ENCODE measurements at regions not wholly inside any gene's neighbourhood (a gene's known extent, or its start where the extent isn't known, plus 50 kb on each side); places are given as distances from the start of the nearest gene placed in this dataset.

- TF ChIP-seq NR2F2 (IDR thresholded peaks at IDR 0.05; ENCODE audit: borderline replicate concordance, low read depth) (no peak), FUBP1 (CRISPR knock-in tag; IDR thresholded peaks at IDR 0.05; ENCODE audit: borderline replicate concordance) (no peak), MNT (IDR thresholded peaks at IDR 0.05) (no peak), CC2D1A (CRISPR knock-in tag; IDR thresholded peaks at IDR 0.05) (no peak)
Measured at GRCh38 chr1:14106126-14106525, 406.1 kb downstream of the PRDM2 start (continued).

GRCh38 chr1:14106679-14107313 is 406.8 kb downstream of the PRDM2 start:
- Histone ChIP-seq H3K27me3 (ENCODE audit: control insufficient read depth in 1 of 2, insufficient read depth in 2 of 2, low read length in 2 of 2) (no peaks in the 10 kb centered on the region), H3K9ac (ENCODE audit: insufficient read depth, low read depth, low read length) (no peak overlapping the region), H2AFZ (ENCODE audit: low read length) (no peak overlapping the region), H3K79me2 (ENCODE audit: insufficient read depth, low read length) (no peaks in the 10 kb centered on the region), H3K27ac (ENCODE audit: extremely low read length, insufficient read depth, low read length) (no peak overlapping the region), H3K9me3 (ENCODE audit: low read length) (no peaks in the 10 kb centered on the region; the same call in 1 of the 2 replicates), H4K20me1 (ENCODE audit: insufficient read depth, low read length) (no peaks in the 10 kb centered on the region), H3K4me2 (ENCODE audit: low read depth, low read length) (no peak overlapping the region), H3K4me1 (ENCODE audit: insufficient read depth, low read length) (no peaks in the 10 kb centered on the region), H3K4me3 (replicated peaks in 1 of 3; ENCODE audit: insufficient read depth in 1 of 3, low read depth in 2 of 3, low read length in 3 of 3) (no peak overlapping the region), H3K36me3 (replicated peaks in 1 of 2; ENCODE audit: control insufficient read depth in 1 of 2, insufficient read depth in 2 of 2, low read length in 2 of 2) (no peaks in the 10 kb centered on the region)
- WGBS (ENCODE audit: low lambda C conversion rate): 28% methylated on average over 4 of the region's 4 CpGs
- intact Hi-C loops (cut with micrococcal nuclease; ENCODE audit: unreplicated experiment): no loop called here
- POLR2A ChIA-PET: no interaction called here
- FAIRE-seq: no peak
- ATAC-seq: no peak
- DNase-seq (ENCODE audit: low spot score): no peak
- CTCF ChIA-PET (ENCODE audit: low intra/inter-chr PET ratio, low total read pairs): no interaction called here
- TF ChIP-seq HNRNPK (IDR thresholded peaks at IDR 0.05; ENCODE audit: low read depth, low read length, poor library complexity, severe bottlenecking) (peak; percentile 90), ESRRA (CRISPR knock-in tag; IDR thresholded peaks at IDR 0.05; ENCODE audit: low read depth) (no peak)
- BruUV-seq (replicated peaks): no TSS peak
- in situ Hi-C loops (cut with HindIII; ENCODE audit: extremely low pct_ligation_motif_present, low pct_unique_long_range_greater_than_20kb): no loop called here
